ENCODE measurements at regions not wholly inside any gene's neighbourhood (a gene's known extent, or its start where the extent isn't known, plus 50 kb on each side); places are given as distances from the start of the nearest gene placed in this dataset.

GRCh38 chr4:96395747-96396146, 555.9 kb downstream of the PDHA2 start:
- Histone ChIP-seq H3K4ac (ENCODE audit: low read depth, low read length) (no peak overlapping the region), H3K14ac (replicated peaks; ENCODE audit: low read depth, low read length) (no peak overlapping the region), H3K79me1 (ENCODE audit: low read depth in 1 of 2, low read length in 2 of 2) (no peaks in the 10 kb centered on the region), H2BK15ac (ENCODE audit: low read depth, low read length) (no peak overlapping the region), H2AFZ (replicated peaks; ENCODE audit: low read length, poor library complexity) (no peak overlapping the region), H3K18ac (ENCODE audit: low read depth, low read length) (no peak overlapping the region), H4K5ac (ENCODE audit: low read depth, low read length) (no peak overlapping the region), H2BK120ac (ENCODE audit: low read depth, low read length) (no peak overlapping the region), H2BK20ac (ENCODE audit: low read depth, low read length) (no peak overlapping the region), H2AK5ac (ENCODE audit: low read depth, low read length) (no peak overlapping the region), H3K9ac (ENCODE audit: low read depth, low read length) (no peak overlapping the region), H3K27ac (ENCODE audit: insufficient read depth, low read length) (no peak overlapping the region), H3K4me3 (ENCODE audit: insufficient read depth, low read depth, low read length) (no peak overlapping the region), H4K91ac (ENCODE audit: insufficient read depth, low read depth, low read length) (no peak overlapping the region), H3K4me2 (ENCODE audit: low read depth, low read length) (no peak overlapping the region), H3K9me1 (ENCODE audit: insufficient read depth, low read length) (no peaks in the 10 kb centered on the region), H2AK9ac (replicated peaks; ENCODE audit: low read depth, low read length, poor library complexity) (no peak overlapping the region), H3K36me3 (ENCODE audit: control insufficient read depth, insufficient read depth, low read length) (no peaks in the 10 kb centered on the region), H3K9me3 (ENCODE audit: control insufficient read depth, insufficient read depth, low read length) (peaks cover 6% of the 10 kb centered on the region; the same call in 1 of the 2 replicates), H3K4me1 (ENCODE audit: control insufficient read depth, insufficient read depth, low read length) (no peaks in the 10 kb centered on the region), H3K56ac (ENCODE audit: extremely low read depth, insufficient read depth, low read length) (no peak overlapping the region), H2BK5ac (ENCODE audit: low read depth, low read length, poor library complexity, severe bottlenecking) (no peak overlapping the region), H3K27me3 (ENCODE audit: control insufficient read depth, insufficient read depth, low read length) (no peaks in the 10 kb centered on the region), H4K20me1 (ENCODE audit: insufficient read depth, low read length) (no peaks in the 10 kb centered on the region), H4K8ac (ENCODE audit: low read depth in 2 of 2, low read length in 2 of 2) (no peak overlapping the region), H3K23ac (ENCODE audit: low read depth, low read length) (no peak overlapping the region)
- ChIA-PET POLR2A (ENCODE audit: unreplicated experiment) (no interaction called here), CTCF (no interaction called here)
- DNase-seq: no peak
- in situ Hi-C loops (cut with MboI; ENCODE audit: low sequenced_read_pairs) (no loop called here), intact Hi-C loops (cut with micrococcal nuclease) (no loop called here), dilution Hi-C loops (cut with HindIII; ENCODE audit: low sequenced_read_pairs, unreplicated experiment) (no loop called here)
- BruUV-seq (replicated peaks): no TSS peak
- ATAC-seq (ENCODE audit: low read depth): no peak
- no peak for TF ChIP-seq NFE2L2 (IDR thresholded peaks at IDR 0.05; ENCODE audit: low read depth, low read length)
- no peak for TF ChIP-seq FOS (IDR thresholded peaks at IDR 0.05; ENCODE audit: low read depth, low read length)
- no peak for TF ChIP-seq RAD21 (IDR thresholded peaks at IDR 0.05; ENCODE audit: low read length)
